ENCODE measurements at regions not wholly inside any gene's neighbourhood (a gene's known extent, or its start where the extent isn't known, plus 50 kb on each side); places are given as distances from the start of the nearest gene placed in this dataset.
"Not testable (repeated sequence)": the region's sequence is repeated elsewhere in the genome, so short reads cannot be mapped to it uniquely, and the experiment has no call there.

DNA sequence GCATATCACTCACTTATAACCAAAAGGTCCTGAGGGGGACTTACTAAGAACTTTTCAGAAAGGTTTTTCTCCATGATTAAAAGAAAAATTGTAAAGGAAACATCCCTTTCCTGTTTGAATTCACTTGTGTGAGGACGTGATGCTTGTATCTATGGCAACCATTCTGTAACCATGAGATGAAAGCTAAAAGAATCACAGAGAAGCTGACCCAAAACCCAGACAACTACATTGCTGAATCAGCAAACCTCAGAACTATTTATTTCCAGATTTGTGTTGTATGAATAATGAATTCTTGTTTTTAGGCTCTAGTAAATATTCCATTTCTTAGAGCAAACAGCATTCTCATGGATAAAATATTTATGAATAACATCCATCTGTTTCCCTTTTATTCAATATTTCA lies 91.2 kb downstream of the RCHY1 start:
- no peak for DNase-seq

DNA sequence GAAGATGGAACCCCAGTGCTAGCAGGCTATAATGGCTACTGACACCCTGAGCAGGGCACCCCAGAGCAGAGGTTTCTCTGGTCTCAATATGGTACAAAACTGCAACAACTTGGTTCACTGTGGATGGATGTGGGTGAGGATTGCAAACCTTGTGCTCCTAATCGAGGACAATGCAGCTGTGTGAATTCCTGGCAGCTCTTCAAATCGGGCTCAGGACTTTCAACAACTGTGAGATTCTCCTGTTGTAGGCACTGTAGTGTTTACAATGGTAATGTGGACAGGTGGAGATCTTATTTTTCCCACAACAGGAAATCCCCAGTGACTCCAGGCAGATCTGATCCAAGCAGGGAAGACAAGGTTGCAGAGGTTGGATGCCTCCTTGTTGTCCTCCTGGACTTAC lies 101.5 kb downstream of the RCHY1 start:
- no peak for DNase-seq

DNA sequence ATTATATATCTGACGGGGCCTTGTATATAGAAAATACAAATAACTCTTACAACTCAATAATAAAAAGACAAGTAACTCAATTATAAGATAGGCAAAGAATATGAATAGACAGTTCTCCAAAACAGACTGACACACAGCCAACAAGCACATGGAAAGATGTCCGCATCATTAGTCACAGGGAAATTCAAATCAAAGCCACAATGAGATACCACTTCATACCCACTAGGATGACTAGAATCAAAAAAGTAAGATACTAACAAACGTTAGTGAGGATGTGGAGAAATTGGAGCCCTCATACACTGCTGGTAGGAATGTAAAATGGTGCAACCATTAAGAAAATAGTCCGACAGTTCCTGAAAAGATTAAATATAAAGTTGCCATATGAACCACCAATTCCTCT lies 115.7 kb downstream of the RCHY1 start:
- DNase-seq: no peak

DNA sequence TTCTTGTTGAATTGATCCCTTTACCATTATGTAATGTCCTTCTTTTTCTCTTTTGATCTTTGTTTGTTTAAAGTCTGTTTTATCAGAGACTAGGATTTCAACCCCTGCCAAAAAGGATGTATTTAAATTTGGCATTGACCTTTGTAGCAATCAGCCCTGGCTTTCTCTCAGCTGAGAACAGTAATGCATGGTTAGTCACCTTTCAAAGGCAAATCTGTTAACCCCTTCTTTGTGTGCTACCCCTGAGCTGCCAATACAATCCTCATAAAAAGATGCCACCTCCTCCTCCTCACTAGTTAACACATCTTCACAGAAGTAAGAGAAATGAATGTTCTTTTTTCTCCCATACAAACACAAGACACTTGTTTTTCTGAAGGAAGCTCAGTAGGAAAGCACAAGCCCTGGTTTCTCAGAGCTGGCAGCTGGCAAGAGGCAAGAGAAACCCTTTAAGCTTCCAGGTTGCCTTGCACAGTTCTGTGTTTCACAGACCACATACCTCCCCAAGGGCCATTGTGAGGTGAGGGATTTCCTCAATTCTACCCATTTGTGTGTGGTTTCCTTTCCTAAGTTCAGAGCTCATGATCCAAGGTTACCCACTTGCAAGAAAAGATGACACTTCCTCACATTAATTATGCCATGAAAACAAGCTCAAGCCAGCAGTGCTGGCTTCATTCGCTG lies 122.6 kb downstream of the RCHY1 start:
- DNase-seq: no peak

DNA sequence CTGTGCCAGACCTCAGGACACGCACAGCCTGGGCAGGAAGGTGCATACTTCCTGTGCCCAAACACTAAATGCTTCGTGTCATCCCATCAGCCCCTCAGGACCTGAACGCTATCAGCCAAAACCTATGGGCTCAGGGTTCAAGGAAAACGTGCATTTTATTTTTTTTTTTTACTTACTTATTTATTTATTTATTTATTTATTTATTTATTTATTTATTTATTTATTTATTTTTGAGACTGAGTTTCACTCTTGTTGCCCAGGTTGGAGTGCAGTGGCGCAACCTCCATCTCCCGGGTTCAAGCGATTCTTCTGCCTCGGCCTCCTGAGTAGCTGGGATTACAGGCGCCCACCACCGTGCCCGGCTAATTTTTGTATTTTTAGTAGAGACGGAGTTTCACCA lies 127.8 kb downstream of the RCHY1 start:
- not testable (repeated sequence) for DNase-seq

DNA sequence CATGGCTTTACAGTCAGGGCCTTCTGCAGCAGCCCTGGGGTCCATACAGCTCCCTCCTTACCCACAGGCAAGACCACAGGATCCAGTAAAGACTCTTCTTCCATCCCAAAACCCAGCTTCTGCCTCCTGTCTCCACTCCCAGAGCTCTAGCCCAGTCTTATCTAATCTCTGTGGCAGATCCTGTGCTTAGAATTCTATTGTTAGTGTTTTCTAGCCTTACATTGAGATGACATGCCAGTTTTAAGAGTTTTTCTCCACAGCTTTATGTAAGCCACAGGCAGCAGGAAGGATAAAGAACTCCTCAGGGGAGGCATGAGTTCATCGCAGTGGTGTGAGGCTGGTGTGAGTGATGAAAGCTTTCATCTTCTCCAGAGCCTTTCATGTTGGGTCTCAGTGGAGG lies 129.1 kb downstream of the RCHY1 start:
- DNase-seq: no peak

DNA sequence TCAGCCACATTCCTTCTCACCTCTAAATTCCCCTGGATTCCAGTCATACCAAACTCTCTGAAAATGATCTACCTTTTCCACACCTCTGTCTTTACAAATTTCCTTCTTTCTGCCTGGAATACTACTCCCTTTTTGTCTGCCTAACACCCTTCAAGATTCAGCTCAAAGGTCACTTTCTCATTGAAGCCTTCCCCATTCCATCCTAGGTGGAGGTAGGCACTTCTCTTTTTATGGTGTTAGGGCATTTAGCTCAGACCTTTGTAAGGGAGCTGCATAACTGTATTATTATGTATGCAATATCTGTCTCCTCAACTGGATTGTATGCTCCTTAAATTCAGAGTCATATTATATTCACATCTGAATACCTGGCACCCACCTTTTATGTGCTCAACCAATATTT lies 137.7 kb downstream of the RCHY1 start:
- no peak for DNase-seq

DNA sequence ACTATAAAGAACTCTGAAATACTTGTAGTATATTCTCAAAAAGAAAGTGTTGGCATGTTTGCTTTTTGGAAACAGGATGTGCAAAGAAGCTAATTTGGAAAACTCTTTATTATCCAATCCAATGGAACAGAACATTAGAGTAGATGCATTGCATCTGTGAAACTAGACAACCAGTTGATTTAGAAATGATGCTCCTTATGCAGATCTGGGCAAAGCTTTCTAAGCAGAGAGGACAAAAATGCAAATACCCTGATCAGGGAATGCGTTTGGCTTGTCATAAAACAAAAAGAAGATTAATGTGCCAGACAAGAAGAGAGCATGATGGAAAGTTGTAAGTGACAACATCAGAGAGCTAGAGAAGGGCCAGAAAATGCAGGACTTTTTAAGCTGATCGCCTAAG lies 142.3 kb downstream of the RCHY1 start:
- DNase-seq: no peak

DNA sequence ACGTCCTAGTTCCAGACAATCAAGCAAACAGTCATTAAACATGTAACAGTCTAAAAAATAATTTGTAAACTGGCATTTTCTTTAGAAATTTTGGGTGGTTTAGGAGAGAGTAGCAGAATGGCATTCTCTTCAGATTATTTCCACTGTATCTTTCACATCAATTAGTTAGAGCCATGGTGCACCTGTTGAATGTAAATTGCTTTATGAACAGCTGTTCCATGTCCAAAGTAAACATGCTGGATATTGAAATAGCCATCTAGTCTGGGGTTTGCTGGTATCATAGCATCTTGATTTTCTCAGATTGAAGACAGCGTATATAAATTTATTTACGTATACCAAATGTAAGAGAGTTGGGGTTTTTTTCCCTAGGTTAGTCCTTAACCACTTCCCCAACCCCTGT lies 143.6 kb downstream of the RCHY1 start:
- no peak for DNase-seq

DNA sequence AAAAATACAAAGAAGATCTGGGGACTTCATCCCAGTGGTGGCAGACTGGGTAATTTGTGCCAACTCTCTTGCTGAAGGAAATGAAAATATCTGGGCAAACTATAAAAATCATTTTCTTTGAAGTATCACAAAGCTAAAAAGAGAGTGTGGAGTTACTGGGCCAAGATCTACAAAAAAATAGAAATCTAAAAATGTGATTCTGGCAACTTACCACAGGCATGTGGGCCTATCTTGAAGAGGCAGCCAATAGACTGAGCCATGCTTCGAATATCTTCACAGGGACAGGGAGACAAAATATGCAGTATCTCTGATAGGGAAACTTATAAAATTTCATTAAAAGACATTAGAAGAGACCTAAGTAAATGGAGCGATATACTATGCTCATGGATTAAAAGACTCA lies 168.8 kb downstream of the RCHY1 start:
- DNase-seq: no peak

DNA sequence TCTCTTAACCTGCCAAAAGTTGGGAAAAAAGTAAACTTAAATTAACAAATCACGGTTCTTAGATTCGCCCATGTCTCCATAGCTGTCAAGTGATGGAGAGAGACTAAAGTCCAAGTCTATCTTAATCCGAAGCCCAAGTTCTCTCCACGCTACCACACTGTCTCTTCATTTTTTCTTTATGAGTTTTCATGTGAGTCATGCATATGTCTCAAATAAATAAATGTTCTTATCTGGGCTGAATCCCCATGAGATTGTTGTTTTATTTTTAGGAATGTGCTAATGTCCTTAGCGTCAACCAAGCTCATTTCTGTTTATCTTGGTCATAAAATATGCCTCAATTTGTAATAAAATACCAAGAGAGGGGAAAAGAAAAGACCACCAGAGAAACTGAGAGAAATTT lies 169.3 kb downstream of the RCHY1 start:
- no peak for DNase-seq

DNA sequence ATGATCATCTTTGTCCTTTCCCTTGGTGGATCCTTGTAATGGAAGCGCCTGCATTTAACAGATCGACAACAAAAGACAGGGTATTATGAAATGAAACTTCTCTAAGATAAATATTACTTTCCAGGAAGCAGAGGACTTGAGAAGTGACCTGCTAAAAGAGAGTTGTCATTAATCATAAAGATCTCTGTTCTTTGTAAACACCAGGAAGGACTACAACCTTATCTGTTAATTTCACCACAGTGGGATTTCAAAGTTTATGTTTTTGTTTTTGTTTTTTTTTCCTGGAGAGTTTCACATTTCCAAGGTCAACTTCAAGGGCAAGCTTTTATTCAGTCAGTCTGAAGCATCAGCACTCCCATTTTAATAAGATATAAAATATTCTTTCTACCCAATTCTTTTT lies 170.9 kb downstream of the RCHY1 start:
- no peak for DNase-seq

DNA sequence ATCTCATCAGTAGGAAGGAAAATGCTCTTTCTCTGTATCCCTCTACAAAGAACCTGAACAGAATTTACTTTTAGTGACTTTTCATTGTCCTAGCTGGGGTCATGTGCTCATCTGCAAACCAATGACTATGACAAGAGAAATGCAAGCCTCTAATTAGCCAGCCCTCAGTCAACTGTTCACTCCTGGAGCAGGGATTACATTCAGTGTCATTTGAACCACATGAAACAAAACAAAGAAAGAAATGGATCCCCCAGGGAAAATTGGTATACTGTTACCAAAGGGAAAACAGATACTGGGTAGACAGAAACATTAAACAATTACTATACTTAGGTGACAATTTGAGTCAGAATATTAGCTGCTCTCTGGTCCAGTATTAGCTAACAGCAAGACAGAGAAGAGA lies 173.6 kb downstream of the RCHY1 start:
- no peak for DNase-seq

DNA sequence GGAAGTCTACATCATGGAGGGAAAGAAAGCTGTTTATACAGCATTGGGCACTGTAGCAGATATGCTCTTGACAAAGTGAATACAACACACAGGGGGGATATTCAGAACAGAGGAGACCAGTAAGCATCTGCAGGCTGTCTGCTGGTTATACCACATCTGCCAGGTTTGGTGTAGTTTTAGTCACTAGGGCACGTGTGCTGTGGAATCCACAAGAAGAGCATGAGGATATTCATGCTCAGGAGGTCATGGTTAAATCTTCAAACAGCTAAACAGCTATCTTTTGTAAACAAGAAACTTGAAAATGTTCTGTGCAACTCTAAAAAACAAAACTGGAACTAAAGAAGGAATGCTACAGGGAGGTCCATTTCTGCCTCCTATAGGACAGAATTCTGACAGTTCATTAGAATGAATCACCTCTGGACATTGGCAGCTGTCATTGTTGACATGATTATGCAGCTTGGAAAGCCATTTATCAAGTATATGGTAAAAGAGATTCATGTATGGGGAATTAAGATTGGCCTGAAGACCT lies 175.8 kb downstream of the RCHY1 start:
- DNase-seq: no peak

DNA sequence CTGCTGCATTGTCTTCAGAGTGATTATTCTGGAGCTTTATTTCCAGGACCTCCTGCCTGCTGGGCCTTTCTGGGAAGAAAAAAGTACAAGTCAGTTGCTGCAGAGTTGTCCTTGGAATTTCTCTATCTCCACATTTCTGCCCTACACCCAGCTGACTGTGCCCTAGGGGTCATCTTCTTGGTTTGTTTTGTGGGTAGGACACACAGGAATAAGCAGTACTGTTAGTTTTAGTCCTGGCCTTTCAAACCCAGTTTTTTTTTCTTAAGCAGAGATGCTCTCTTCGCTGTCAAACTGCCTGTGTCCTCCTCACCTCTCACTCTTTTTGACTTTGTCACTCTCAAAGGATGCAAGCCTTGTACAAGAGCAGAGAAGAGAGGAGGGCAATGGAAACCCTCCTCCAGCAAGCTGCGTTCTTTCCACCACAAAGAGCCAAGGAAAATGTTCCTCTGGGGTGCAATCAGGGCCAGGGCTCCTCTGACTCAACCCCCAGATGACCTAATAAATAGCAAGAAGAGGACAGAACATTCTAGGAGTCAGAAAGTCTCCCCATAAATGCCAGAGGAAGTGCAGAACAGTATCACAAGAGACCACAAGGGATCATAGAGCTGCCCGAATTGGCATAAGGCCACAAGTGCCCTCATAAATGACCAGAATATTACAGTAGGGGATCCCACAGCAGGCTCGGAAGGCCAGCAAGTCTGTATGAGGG lies 186.2 kb downstream of the RCHY1 start:
- DNase-seq: no peak

DNA sequence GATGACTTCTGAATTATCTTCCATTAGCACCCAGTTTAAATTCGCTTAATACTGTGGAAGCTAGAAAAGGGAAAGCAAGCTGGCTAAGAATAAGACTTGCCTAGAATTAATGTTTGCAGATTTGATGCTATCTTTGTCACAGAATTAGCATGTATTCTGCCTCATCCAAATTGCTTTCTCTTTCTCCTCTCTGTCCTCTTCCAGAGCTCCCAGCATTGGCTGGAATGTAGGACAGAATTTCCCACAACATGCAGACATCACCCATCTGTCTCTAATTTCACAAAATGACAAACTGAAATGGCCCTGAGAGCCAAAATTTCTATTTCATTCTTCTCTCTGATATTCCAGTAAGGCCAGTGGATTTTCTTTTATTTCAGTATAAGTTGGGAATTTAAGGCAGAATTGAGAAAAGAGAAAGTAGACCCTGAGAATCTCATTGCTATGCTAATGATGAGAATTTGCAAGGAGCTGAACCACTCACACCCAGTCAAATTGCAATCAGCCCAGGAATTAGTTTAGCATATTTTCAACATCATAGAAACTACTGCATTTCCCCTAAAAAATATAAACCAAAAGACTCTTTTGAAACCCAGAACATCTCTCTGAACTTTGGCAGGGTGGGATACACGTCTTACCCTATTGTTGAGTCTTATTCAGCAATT lies 188.8 kb downstream of the RCHY1 start:
- DNase-seq: no peak

DNA sequence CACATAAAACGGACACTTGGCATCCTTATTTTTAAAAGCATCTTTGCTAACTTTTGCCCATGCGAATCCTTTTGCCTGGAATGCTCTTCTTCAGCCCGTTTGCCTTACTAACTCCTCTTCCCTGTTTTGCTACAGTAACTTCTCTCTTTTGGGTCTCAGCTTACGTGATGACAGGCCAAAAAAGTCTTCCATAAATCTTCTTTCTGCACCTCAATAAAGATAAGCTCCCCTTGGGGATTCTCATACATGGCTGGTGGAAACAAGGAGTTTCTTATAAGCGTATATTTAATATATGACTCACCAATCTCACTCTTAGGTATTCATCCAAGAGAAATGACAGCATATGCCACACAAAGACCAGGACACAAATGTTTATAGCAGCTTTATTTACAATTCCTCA lies 192.7 kb downstream of the RCHY1 start:
- DNase-seq: no peak

DNA sequence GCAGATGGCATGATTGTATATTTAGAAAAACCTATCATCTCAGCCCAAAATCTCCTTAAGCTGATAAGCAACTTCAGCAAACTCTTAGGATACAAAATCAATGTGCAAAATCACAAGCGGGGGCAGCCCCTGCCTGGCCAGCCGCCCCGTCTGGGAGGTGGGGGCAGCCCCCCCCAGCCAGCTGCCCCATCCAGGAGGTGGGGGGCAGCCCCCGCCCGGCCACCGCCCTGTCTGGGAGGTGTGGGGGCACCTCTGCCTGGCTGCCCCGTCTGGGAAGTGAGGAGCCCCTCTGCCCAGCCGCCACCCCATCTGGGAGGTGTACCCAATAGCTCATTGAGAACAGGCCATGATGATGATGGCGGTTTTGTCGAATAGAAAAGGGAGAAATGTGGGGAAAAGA lies 196.6 kb downstream of the RCHY1 start:
- DNase-seq: not testable (repeated sequence)

DNA sequence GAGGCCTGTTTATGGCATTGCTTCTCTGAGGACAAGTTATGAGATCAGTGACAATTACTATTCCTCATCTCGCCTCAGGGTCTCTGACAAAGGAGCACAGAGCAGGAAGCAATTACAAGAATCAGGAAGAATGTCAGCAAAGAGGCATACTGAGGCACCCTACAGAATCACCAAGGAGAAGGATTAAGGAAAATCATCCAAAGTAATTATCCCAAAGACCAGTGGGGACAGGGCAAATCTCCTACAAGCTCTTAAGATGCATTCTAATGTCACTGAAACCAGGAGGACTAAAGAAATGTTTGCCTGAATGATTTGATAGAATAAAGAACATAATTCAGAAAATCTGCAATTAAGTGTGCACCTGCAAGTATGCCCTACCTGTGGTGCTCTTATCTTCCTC lies 206.2 kb downstream of the RCHY1 start:
- DNase-seq: no peak

DNA sequence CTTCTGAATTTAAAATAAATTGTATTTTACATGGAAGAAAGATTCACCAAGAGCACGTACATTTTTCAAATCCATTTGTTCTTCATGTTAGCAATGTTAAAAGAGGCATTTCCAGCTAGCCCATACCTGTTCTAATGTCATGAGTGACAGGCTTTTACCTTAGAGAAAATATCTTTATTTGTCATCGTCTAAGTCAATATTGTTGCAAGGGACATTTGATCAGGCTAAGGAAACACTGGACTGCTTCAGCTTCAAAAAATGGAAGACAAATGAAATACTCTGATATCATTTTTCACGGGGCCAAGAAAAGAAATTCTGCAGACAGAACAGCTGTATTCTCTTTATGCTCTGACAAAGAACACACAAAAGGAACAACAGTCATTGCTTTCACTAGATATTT lies 207.7 kb downstream of the RCHY1 start:
- no peak for DNase-seq

DNA sequence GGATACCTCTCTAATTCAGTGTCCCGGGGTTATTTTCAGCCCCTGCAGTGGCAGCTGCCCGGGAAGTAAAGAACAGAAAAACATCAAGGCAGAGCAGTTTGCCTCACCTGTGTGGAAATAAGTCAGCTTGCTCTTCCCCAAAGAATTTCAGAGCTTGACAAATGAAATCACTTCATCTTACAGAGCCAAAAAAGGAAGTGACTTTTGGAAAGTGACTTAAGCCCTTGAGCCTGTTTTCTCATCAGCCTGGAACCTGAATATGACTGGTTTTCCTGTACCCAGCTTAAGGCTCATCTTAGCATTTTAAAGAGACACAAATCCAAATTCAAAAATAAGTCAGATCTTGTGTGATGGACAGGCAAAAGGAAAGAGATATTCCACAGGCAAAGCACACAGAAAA lies 211.6 kb downstream of the RCHY1 start:
- peak; percentile 27 to 32 for DNase-seq

DNA sequence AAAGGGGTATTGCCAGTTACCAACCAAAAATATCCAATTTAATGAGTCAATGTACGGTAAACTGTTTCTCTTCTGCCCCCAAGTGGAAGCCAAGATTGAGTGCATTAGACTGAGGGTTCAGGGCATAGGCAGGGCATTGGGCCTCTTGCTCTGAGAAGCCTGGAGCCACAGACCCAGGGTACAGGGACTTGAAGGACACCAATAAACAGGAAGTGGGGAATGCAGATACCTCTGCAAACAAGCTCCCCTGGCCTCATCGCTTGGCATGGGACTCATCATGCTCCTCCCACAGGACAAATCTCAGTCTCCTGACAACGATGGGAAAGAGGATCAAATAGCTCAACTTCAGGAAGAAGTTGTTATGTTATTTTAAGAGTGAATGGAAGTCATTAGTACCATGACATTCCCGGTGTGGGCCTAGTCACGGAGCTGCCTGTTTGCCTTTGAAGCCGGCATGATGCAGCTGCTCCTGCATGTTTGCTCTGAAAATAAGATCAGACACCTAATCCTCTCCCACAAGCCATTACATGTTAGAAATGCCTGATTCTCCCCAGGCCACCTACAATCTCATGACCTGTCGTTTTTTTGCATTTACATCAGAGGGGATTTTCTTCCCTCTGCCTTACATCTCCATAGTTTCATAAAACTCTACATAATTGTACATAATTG lies 224.2 kb downstream of the RCHY1 start:
- peak; percentile 64 to 67 for DNase-seq

DNA sequence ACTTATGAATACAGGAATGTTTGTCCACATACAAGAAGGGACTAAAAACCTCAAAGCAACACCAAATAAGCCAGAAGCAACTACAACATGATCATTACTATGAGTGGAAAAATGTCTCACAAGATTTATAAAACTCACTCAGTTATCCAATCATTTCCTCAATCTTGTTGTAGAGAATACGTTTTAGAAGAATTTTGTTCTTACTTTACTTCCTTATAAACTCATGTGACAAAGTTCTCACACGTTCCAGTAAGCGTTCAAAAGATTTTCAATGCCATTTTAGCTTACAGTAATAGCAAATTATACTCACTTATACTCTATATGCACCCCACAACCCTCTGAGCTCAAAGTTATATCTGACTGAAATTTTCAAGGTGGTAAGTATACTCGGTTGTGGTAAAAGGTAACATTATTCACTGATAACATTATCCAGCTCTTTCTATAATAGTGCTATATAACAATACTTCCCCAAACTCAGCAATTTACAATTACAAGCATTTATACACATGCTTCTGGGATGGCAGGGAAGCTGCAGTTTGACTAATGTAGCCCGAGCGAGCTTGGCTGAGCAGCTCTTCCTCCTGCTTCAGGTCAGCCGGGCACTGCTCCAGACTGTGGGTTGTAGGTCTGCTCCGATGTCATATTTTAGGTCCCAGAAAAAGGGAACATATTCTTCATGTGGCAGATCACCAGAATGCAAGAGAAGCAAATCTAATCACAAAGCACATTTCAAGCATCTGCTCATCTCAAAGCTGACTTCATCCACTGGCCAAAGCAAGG lies 226.3 kb downstream of the RCHY1 start:
- peak; percentile 46 to 53 for DNase-seq
